ENCODE measurements at regions not wholly inside any gene's neighbourhood (a gene's known extent, or its start where the extent isn't known, plus 50 kb on each side); places are given as distances from the start of the nearest gene placed in this dataset.

- intact Hi-C loops (cut with micrococcal nuclease): no loop called here
- no peaks in the 10 kb centered on the region for H4K20me1 ChIP-seq (replicated peaks; ENCODE audit: control insufficient read depth, extremely low read depth, insufficient read depth, low read length)
- H3K4me1 ChIP-seq (ENCODE audit: control insufficient read depth, extremely low read depth, insufficient read depth, low read length): no peaks in the 10 kb centered on the region
- H3K27ac ChIP-seq (ENCODE audit: insufficient read depth, low read depth, low read length): no peak overlapping the region
- ChIA-PET POLR2A (no interaction called here), CTCF (no interaction called here)
- H3K9me1 ChIP-seq (replicated peaks; ENCODE audit: control insufficient read depth, extremely low read depth, insufficient read depth, low read length): no peaks in the 10 kb centered on the region
- TF ChIP-seq POLR2A (IDR thresholded peaks at IDR 0.05; ENCODE audit: low read depth, low read length) (no peak), EZH2 (IDR thresholded peaks at IDR 0.05; ENCODE audit: borderline replicate concordance, low read depth, low read length, severe bottlenecking) (no peak), POLR2AphosphoS5 (IDR thresholded peaks at IDR 0.05; ENCODE audit: insufficient read depth, low read depth, low read length) (no peak), MYC (IDR thresholded peaks at IDR 0.05; ENCODE audit: low read depth, low read length) (no peak), CTCF (IDR thresholded peaks at IDR 0.05; ENCODE audit: extremely low read depth in 1 of 2, insufficient read depth in 1 of 2, low read depth in 1 of 2, low read length in 2 of 2) (no peak), GATA2 (IDR thresholded peaks at IDR 0.05; ENCODE audit: insufficient read depth, insufficient read length, low read depth, low read length) (no peak), FOS (IDR thresholded peaks at IDR 0.05; ENCODE audit: borderline replicate concordance, insufficient read depth, low read length) (no peak), MAX (IDR thresholded peaks at IDR 0.05; ENCODE audit: insufficient read depth, insufficient read length) (no peak), JUN (IDR thresholded peaks at IDR 0.05; ENCODE audit: borderline replicate concordance, insufficient read depth, insufficient read length, low read depth) (no peak)
- no peaks in the 10 kb centered on the region for H3K9me3 ChIP-seq (replicated peaks; ENCODE audit: control insufficient read depth, insufficient read depth, low read length)
- no TSS peak for BruUV-seq (replicated peaks)
- no peak overlapping the region for H3K4me3 ChIP-seq (replicated peaks in 1 of 3; ENCODE audit: insufficient read depth in 1 of 3, low read depth in 1 of 3, low read length in 3 of 3)
- H3K9ac ChIP-seq (replicated peaks; ENCODE audit: extremely low read depth, insufficient read depth, low read length): no peak overlapping the region
- no peak overlapping the region for H3K4me2 ChIP-seq (ENCODE audit: insufficient read depth, low read length)
- FAIRE-seq: no peak
- H2AFZ ChIP-seq (ENCODE audit: low read depth, low read length): no peak overlapping the region
- H3K79me2 ChIP-seq (ENCODE audit: control insufficient read depth, insufficient read depth, low read length): no peaks in the 10 kb centered on the region
- dilution Hi-C loops (cut with MboI; ENCODE audit: extremely low pct_ligation_motif_present, low sequenced_read_pairs): no loop called here
- no peaks in the 10 kb centered on the region for H3K36me3 ChIP-seq (ENCODE audit: control insufficient read depth in 2 of 2, extremely low read depth in 1 of 2, insufficient read depth in 2 of 2, low read length in 2 of 2)
- DNase-seq (ENCODE audit: low read depth, low spot score): no peak
- peaks cover 0 to 2% of the 10 kb centered on the region in 2 experiments for H3K27me3 ChIP-seq (ENCODE audit: control insufficient read depth in 2 of 2, insufficient read depth in 2 of 2, low read length in 2 of 2)
Observed at GRCh38 chr3:5295191-5295690, 107.7 kb downstream of the EDEM1 start.

All from endothelial cell of umbilical vein (primary cell).